ENCODE measurements at regions not wholly inside any gene's neighbourhood (a gene's known extent, or its start where the extent isn't known, plus 50 kb on each side); places are given as distances from the start of the nearest gene placed in this dataset.

- TF ChIP-seq CTCF (IDR thresholded peaks at IDR 0.05) (no peak), POLR2A (IDR thresholded peaks at IDR 0.05) (no peak)
These were observed 87.4 kb downstream of the ZNF467 start for GRCh38 chr7:149686011-149686410.
